ENCODE measurements at regions not wholly inside any gene's neighbourhood (a gene's known extent, or its start where the extent isn't known, plus 50 kb on each side); places are given as distances from the start of the nearest gene placed in this dataset.

DNA sequence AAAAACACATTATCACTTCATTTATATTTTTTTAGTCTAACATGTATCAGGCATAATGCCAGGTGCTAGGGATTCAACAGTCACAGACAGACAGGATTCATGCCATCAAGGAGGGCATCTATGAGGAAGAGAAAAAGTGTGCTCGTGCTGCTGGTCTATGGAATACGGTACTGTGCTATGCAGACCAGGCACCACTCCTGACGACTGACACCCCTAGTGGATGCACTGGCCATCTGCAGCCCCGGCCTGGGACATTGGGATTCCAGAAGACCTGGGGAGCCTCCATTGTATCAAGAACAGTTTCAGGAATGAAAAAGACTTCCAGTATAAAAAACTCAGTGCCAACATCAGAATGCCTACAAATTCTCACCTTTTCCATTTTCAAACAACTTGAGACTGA is 94.0 kb downstream of the KLF12 start:
- Mint-ChIP-seq H3K4me3 (no peak overlapping the region), H3K4me1 (peaks cover 54% of the 10 kb centered on the region), H3K27me3 (ENCODE audit: low read depth) (no peaks in the 10 kb centered on the region; the same call in 1 of the 2 replicates), H3K27ac (no peak overlapping the region), H3K9me3 (peaks cover 5% of the 10 kb centered on the region), H3K36me3 (no peaks in the 10 kb centered on the region)
- ChIA-PET CTCF (interaction anchor here (0.6 to 1.9 kb wide), 4 partner anchors 23 to 505 kb away, joined by 3 to 6 read pairs (median 4); no protein-coding TSS in a partner anchor), POLR2A (no interaction called here)
- peak; percentile 87 for DNase-seq (ENCODE audit: low spot score)
- peak; percentile 97 for ATAC-seq
- TF ChIP-seq, protein P1, sequence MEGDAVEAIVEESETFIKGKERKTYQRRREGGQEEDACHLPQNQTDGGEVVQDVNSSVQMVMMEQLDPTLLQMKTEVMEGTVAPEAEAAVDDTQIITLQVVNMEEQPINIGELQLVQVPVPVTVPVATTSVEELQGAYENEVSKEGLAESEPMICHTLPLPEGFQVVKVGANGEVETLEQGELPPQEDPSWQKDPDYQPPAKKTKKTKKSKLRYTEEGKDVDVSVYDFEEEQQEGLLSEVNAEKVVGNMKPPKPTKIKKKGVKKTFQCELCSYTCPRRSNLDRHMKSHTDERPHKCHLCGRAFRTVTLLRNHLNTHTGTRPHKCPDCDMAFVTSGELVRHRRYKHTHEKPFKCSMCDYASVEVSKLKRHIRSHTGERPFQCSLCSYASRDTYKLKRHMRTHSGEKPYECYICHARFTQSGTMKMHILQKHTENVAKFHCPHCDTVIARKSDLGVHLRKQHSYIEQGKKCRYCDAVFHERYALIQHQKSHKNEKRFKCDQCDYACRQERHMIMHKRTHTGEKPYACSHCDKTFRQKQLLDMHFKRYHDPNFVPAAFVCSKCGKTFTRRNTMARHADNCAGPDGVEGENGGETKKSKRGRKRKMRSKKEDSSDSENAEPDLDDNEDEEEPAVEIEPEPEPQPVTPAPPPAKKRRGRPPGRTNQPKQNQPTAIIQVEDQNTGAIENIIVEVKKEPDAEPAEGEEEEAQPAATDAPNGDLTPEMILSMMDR (IDR thresholded peaks at IDR 0.05) = peak; percentile 62
- TF ChIP-seq, protein P2, sequence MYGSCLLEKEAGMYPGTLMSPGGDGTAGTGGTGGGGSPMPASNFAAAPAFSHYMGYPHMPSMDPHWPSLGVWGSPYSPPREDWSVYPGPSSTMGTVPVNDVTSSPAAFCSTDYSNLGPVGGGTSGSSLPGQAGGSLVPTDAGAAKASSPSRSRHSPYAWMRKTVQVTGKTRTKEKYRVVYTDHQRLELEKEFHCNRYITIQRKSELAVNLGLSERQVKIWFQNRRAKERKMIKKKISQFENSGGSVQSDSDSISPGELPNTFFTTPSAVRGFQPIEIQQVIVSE (CRISPR knock-in tag; IDR thresholded peaks at IDR 0.05; ENCODE audit: borderline replicate concordance) = no peak

DNA sequence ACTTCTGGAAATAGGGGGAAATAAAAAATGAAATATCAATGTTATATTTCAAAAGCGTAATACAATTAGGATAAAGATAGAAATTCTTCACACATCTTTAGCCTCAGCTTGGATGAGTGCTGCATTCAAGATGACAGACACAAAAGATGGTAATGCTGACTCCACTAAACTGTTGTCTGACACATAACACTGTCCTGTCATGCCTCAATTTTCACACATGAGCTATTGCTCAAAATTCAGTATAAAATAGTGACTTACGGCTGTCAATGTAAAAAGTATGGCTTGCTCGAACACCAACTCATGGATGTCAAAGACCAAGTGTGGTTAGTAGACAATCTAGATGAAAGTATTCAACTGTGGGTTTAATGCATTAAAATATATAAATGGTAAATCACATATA is 94.5 kb downstream of the KLF12 start:
- ChIA-PET CTCF (no interaction called here), POLR2A (no interaction called here)

DNA sequence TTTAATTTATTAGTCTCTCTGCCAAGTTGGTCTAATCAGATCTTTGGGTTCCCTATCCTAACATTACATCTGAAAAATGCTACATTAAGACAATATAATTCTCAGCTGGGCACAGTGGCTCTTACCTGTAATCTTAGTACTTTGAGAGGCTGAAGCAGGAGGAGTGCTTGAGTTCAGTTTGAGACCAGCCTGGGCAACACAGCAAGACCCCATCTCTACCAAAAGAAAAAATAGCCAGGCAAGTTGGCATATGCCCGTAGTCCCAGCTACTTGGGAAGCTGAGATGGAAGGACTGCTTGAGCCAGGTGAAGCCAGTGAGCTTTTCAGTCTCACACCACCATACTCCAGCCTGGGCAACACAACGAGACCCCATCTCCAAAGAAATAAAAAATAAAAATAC is 95.0 kb downstream of the KLF12 start:
- Mint-ChIP-seq H3K27me3 (ENCODE audit: low read depth) (no peaks in the 10 kb centered on the region; the same call in 1 of the 2 replicates), H3K4me1 (peaks cover 59% of the 10 kb centered on the region), H3K9me3 (peaks cover 3% of the 10 kb centered on the region), H3K4me3 (no peak overlapping the region), H3K27ac (no peak overlapping the region), H3K36me3 (no peaks in the 10 kb centered on the region)
- CTCF ChIA-PET = interaction anchor here (1.0 kb wide), 1 partner anchor 9 kb away, joined by 4 read pairs; no protein-coding TSS in a partner anchor
- TF ChIP-seq ZNF121 (CRISPR knock-in tag; IDR thresholded peaks at IDR 0.05) = peak; percentile 93
- TF ChIP-seq, protein P3, sequence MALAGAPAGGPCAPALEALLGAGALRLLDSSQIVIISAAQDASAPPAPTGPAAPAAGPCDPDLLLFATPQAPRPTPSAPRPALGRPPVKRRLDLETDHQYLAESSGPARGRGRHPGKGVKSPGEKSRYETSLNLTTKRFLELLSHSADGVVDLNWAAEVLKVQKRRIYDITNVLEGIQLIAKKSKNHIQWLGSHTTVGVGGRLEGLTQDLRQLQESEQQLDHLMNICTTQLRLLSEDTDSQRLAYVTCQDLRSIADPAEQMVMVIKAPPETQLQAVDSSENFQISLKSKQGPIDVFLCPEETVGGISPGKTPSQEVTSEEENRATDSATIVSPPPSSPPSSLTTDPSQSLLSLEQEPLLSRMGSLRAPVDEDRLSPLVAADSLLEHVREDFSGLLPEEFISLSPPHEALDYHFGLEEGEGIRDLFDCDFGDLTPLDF (CRISPR knock-in tag; IDR thresholded peaks at IDR 0.05) = no peak
- TF ChIP-seq, protein P4, sequence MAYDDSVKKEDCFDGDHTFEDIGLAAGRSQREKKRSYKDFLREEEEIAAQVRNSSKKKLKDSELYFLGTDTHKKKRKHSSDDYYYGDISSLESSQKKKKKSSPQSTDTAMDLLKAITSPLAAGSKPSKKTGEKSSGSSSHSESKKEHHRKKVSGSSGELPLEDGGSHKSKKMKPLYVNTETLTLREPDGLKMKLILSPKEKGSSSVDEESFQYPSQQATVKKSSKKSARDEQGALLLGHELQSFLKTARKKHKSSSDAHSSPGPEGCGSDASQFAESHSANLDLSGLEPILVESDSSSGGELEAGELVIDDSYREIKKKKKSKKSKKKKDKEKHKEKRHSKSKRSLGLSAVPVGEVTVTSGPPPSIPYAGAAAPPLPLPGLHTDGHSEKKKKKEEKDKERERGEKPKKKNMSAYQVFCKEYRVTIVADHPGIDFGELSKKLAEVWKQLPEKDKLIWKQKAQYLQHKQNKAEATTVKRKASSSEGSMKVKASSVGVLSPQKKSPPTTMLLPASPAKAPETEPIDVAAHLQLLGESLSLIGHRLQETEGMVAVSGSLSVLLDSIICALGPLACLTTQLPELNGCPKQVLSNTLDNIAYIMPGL (CRISPR knock-in tag; IDR thresholded peaks at IDR 0.05) = no peak
- TF ChIP-seq, protein P2 (CRISPR knock-in tag; IDR thresholded peaks at IDR 0.05; ENCODE audit: borderline replicate concordance) = no peak
- no peak for TF ChIP-seq ZNF263 (CRISPR knock-in tag; IDR thresholded peaks at IDR 0.05; ENCODE audit: low read depth)
- TF ChIP-seq PRRX2 (CRISPR knock-in tag; IDR thresholded peaks at IDR 0.05) = no peak
- POLR2A ChIA-PET = no interaction called here
- no peak for DNase-seq (ENCODE audit: low spot score)
- no peak for ATAC-seq

More for the DNA sequence above, 94.5 kb downstream of the KLF12 start:
- ATAC-seq (no peak), DNase-seq (ENCODE audit: low spot score) (no peak)
- no peak overlapping the region for H3K27ac Mint-ChIP-seq
- H3K27me3 Mint-ChIP-seq (ENCODE audit: low read depth) = no peaks in the 10 kb centered on the region; the same call in 1 of the 2 replicates
- H3K36me3 Mint-ChIP-seq = no peaks in the 10 kb centered on the region
- TF ChIP-seq, protein P5, sequence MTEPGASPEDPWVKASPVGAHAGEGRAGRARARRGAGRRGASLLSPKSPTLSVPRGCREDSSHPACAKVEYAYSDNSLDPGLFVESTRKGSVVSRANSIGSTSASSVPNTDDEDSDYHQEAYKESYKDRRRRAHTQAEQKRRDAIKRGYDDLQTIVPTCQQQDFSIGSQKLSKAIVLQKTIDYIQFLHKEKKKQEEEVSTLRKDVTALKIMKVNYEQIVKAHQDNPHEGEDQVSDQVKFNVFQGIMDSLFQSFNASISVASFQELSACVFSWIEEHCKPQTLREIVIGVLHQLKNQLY (CRISPR knock-in tag; IDR thresholded peaks at IDR 0.05) = no peak
- TF ChIP-seq CBFB (CRISPR knock-in tag; IDR thresholded peaks at IDR 0.05; ENCODE audit: low read depth) (no peak), FOXK1 (CRISPR knock-in tag; IDR thresholded peaks at IDR 0.05) (no peak), MXD4 (CRISPR knock-in tag; IDR thresholded peaks at IDR 0.05; ENCODE audit: borderline replicate concordance) (no peak), HMGA2 (CRISPR knock-in tag; IDR thresholded peaks at IDR 0.05) (no peak)
- TF ChIP-seq, protein P6, sequence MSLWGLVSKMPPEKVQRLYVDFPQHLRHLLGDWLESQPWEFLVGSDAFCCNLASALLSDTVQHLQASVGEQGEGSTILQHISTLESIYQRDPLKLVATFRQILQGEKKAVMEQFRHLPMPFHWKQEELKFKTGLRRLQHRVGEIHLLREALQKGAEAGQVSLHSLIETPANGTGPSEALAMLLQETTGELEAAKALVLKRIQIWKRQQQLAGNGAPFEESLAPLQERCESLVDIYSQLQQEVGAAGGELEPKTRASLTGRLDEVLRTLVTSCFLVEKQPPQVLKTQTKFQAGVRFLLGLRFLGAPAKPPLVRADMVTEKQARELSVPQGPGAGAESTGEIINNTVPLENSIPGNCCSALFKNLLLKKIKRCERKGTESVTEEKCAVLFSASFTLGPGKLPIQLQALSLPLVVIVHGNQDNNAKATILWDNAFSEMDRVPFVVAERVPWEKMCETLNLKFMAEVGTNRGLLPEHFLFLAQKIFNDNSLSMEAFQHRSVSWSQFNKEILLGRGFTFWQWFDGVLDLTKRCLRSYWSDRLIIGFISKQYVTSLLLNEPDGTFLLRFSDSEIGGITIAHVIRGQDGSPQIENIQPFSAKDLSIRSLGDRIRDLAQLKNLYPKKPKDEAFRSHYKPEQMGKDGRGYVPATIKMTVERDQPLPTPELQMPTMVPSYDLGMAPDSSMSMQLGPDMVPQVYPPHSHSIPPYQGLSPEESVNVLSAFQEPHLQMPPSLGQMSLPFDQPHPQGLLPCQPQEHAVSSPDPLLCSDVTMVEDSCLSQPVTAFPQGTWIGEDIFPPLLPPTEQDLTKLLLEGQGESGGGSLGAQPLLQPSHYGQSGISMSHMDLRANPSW (CRISPR knock-in tag; conservative IDR thresholded peaks at IDR 0.05; ENCODE audit: low read depth) = no peak
- TF ChIP-seq, protein P7, sequence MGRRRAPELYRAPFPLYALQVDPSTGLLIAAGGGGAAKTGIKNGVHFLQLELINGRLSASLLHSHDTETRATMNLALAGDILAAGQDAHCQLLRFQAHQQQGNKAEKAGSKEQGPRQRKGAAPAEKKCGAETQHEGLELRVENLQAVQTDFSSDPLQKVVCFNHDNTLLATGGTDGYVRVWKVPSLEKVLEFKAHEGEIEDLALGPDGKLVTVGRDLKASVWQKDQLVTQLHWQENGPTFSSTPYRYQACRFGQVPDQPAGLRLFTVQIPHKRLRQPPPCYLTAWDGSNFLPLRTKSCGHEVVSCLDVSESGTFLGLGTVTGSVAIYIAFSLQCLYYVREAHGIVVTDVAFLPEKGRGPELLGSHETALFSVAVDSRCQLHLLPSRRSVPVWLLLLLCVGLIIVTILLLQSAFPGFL (CRISPR knock-in tag; IDR thresholded peaks at IDR 0.05; ENCODE audit: borderline replicate concordance) = no peak
- TF ChIP-seq, protein P8, sequence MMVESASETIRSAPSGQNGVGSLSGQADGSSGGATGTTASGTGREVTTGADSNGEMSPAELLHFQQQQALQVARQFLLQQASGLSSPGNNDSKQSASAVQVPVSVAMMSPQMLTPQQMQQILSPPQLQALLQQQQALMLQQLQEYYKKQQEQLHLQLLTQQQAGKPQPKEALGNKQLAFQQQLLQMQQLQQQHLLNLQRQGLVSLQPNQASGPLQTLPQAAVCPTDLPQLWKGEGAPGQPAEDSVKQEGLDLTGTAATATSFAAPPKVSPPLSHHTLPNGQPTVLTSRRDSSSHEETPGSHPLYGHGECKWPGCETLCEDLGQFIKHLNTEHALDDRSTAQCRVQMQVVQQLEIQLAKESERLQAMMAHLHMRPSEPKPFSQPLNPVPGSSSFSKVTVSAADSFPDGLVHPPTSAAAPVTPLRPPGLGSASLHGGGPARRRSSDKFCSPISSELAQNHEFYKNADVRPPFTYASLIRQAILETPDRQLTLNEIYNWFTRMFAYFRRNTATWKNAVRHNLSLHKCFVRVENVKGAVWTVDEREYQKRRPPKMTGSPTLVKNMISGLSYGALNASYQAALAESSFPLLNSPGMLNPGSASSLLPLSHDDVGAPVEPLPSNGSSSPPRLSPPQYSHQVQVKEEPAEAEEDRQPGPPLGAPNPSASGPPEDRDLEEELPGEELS (CRISPR knock-in tag; IDR thresholded peaks at IDR 0.05) = no peak
- peaks cover 5% of the 10 kb centered on the region for H3K9me3 Mint-ChIP-seq
- H3K4me1 Mint-ChIP-seq = peaks cover 59% of the 10 kb centered on the region
- H3K4me3 Mint-ChIP-seq = no peak overlapping the region

All from WTC11 (cell line).